IMR-90 (cell line): ENCODE measurements at regions not wholly inside any gene's neighbourhood (a gene's known extent, or its start where the extent isn't known, plus 50 kb on each side); places are given as distances from the start of the nearest gene placed in this dataset.

ENCODE experiments used
- ATAC-seq: fragments of 200-7000 bp; cut with Tn5 transposase; 2 replicates; pipeline ENCODE4 v1.9.1; 2020; ENCODE audit warnings: low read depth, mild to moderate bottlenecking, moderate library complexity
- BruUV-seq: library from RNA; stranded (reverse); fragments of 400-500 nt; replicated peaks from 2 replicates; lab custom pipeline; 2021; lab: Mats Ljungman, UMichigan
- CTCF ChIA-PET: fragments of 300-600 bp; formaldehyde crosslinking; extraction: SDS; loops from one replicate; lab custom pipeline; 2021; ENCODE audit warnings: antibody characterized with exemption; lab: Yijun Ruan, JAX
- POLR2A ChIA-PET: fragments of 300-600 bp; sonication (Branson Sonifier 250); formaldehyde crosslinking; loops from one replicate; lab custom pipeline; 2022; ENCODE audit warnings: antibody characterized with exemption; ENCODE audit not compliant: unreplicated experiment; lab: Charles Lee
- DNase-seq: peaks from one replicate; pipeline ENCODE4 v3.0.0; 2013
- H2AFZ ChIP-seq: replicated peaks from 2 replicates; pipeline ENCODE3; 2013; ENCODE audit warnings: low read length, mild to moderate bottlenecking; ENCODE audit not compliant: poor library complexity
- H2AK5ac ChIP-seq: 2 replicates; pipeline ENCODE4 v1.6.1; 2013; ENCODE audit warnings: low read depth, low read length, inconsistent platforms
- H2AK9ac ChIP-seq: replicated peaks from 2 replicates; pipeline ENCODE3; 2013; ENCODE audit warnings: mild to moderate bottlenecking, low read depth, low read length, moderate library complexity; ENCODE audit not compliant: poor library complexity
- H2BK120ac ChIP-seq: 2 replicates; pipeline ENCODE4 v1.6.1; 2013; ENCODE audit warnings: low read depth, low read length, inconsistent platforms
- H2BK15ac ChIP-seq: 3 replicates; pipeline ENCODE4 v1.6.1; 2013; ENCODE audit warnings: low read depth, low read length, inconsistent platforms
- H2BK20ac ChIP-seq: 2 replicates; pipeline ENCODE4 v1.6.1; 2013; ENCODE audit warnings: low read depth, mild to moderate bottlenecking, inconsistent platforms, low read length, moderate library complexity
- H2BK5ac ChIP-seq: 2 replicates; pipeline ENCODE4 v1.6.1; 2013; ENCODE audit warnings: mild to moderate bottlenecking, low read depth, low read length, inconsistent platforms; ENCODE audit not compliant: poor library complexity, severe bottlenecking
- H3K14ac ChIP-seq: replicated peaks from 2 replicates; pipeline ENCODE4 v1.6.1; 2013; ENCODE audit warnings: low read depth, low read length, inconsistent platforms
- H3K18ac ChIP-seq: 2 replicates; pipeline ENCODE4 v1.6.1; 2013; ENCODE audit warnings: low read depth, low read length, control low read depth
- H3K23ac ChIP-seq: 2 replicates; pipeline ENCODE4 v1.6.1; 2013; ENCODE audit warnings: low read depth, low read length, inconsistent platforms
- H3K27ac ChIP-seq: 2 replicates; pipeline ENCODE4 v1.5.1; 2013; ENCODE audit warnings: mild to moderate bottlenecking, control low read depth, low read length; ENCODE audit not compliant: insufficient read depth
- H3K27me3 ChIP-seq: 2 replicates; pipeline ENCODE4 v1.6.1; 2013; ENCODE audit warnings: low read length; ENCODE audit not compliant: control insufficient read depth, insufficient read depth
- H3K36me3 ChIP-seq: 2 replicates; pipeline ENCODE4 v1.6.1; 2013; ENCODE audit warnings: low read length, mixed read lengths; ENCODE audit not compliant: control insufficient read depth, insufficient read depth
- H3K4ac ChIP-seq: 2 replicates; pipeline ENCODE4 v1.6.1; 2013; ENCODE audit warnings: low read depth, low read length, inconsistent platforms
- H3K4me1 ChIP-seq: 2 replicates; pipeline ENCODE4 v1.6.1; 2013; ENCODE audit warnings: low read length, mixed read lengths; ENCODE audit not compliant: control insufficient read depth, insufficient read depth
- H3K4me2 ChIP-seq: 2 replicates; pipeline ENCODE4 v1.6.1; 2013; ENCODE audit warnings: low read depth, mild to moderate bottlenecking, control low read depth, low read length, moderate library complexity
- H3K4me3 ChIP-seq: 2 replicates; pipeline ENCODE4 v1.5.1; 2013; ENCODE audit warnings: low read depth, mild to moderate bottlenecking, control low read depth, low read length, moderate library complexity; ENCODE audit not compliant: insufficient read depth
- H3K56ac ChIP-seq: 2 replicates; pipeline ENCODE4 v1.6.1; 2013; ENCODE audit warnings: low read length, inconsistent platforms; ENCODE audit not compliant: insufficient read depth; ENCODE audit errors: extremely low read depth
- H3K79me1 ChIP-seq, 2 experiments: 2 replicates each; pipeline ENCODE4 v1.6.1; 2013; ENCODE audit warnings: low read length in 2 of 2, inconsistent platforms in 1 of 2, low read depth in 1 of 2
- H3K9ac ChIP-seq: 2 replicates; pipeline ENCODE4 v1.6.1; 2013; ENCODE audit warnings: low read depth, low read length, control low read depth
- H3K9me1 ChIP-seq: 2 replicates; pipeline ENCODE4 v1.6.1; 2013; ENCODE audit warnings: low read length, inconsistent platforms; ENCODE audit not compliant: insufficient read depth
- H3K9me3 ChIP-seq: 2 replicates; pipeline ENCODE4 v1.6.1; 2013; ENCODE audit warnings: low read length; ENCODE audit not compliant: control insufficient read depth, insufficient read depth
- H4K20me1 ChIP-seq: 2 replicates; pipeline ENCODE4 v1.6.1; 2013; ENCODE audit warnings: low read length, inconsistent platforms; ENCODE audit not compliant: insufficient read depth
- H4K5ac ChIP-seq: 2 replicates; pipeline ENCODE4 v1.6.1; 2013; ENCODE audit warnings: mild to moderate bottlenecking, low read depth, low read length, control low read depth
- H4K8ac ChIP-seq, 2 experiments: 2 replicates each; pipeline ENCODE4 v1.6.1; 2013; ENCODE audit warnings: low read depth in 2 of 2, low read length in 2 of 2, control low read depth in 1 of 2, inconsistent platforms in 1 of 2
- H4K91ac ChIP-seq: 2 replicates; pipeline ENCODE4 v1.6.1; 2013; ENCODE audit warnings: low read depth, low read length, inconsistent platforms; ENCODE audit not compliant: insufficient read depth
- BHLHE40 ChIP-seq: fragments of 150-350 bp; IDR thresholded peaks from 2 replicates; pipeline ENCODE4 v1.6.1; 2016; ENCODE audit warnings: mild to moderate bottlenecking, low read depth, low read length
- CEBPB ChIP-seq: IDR thresholded peaks from 2 replicates; pipeline ENCODE4 v1.6.1; 2012; ENCODE audit warnings: low read depth, low read length, improper control_type of control experiment
- CHD1 ChIP-seq: IDR thresholded peaks from 2 replicates; pipeline ENCODE4 v1.6.1; 2012; ENCODE audit warnings: low read depth, low read length, improper control_type of control experiment
- ELK1 ChIP-seq: fragments of 150-350 bp; IDR thresholded peaks from 2 replicates; pipeline ENCODE4 v1.6.1; 2016; ENCODE audit warnings: low read depth, mild to moderate bottlenecking, low read length, moderate library complexity, borderline replicate concordance
- FOS ChIP-seq: fragments of 150-350 bp; IDR thresholded peaks from 2 replicates; pipeline ENCODE4 v1.6.1; 2016; ENCODE audit warnings: low read depth, low read length
- MAFK ChIP-seq: IDR thresholded peaks from 2 replicates; pipeline ENCODE4 v1.6.1; 2012; ENCODE audit warnings: low read depth, low read length, improper control_type of control experiment
- MAZ ChIP-seq: IDR thresholded peaks from 2 replicates; pipeline ENCODE4 v1.6.1; 2012; ENCODE audit warnings: low read depth, mild to moderate bottlenecking, low read length, improper control_type of control experiment, moderate library complexity, borderline replicate concordance
- MXI1 ChIP-seq: IDR thresholded peaks from 2 replicates; pipeline ENCODE4 v1.6.1; 2012; ENCODE audit warnings: low read depth, mild to moderate bottlenecking, low read length, moderate library complexity, borderline replicate concordance
- NFE2L2 ChIP-seq: fragments of 150-350 bp; IDR thresholded peaks from 2 replicates; pipeline ENCODE4 v1.6.1; 2016; ENCODE audit warnings: low read depth, mild to moderate bottlenecking, low read length
- POLR2A ChIP-seq: IDR thresholded peaks from 2 replicates; pipeline ENCODE4 v1.6.1; 2012; ENCODE audit warnings: mild to moderate bottlenecking, low read depth, low read length
- RAD21 ChIP-seq: IDR thresholded peaks from 2 replicates; pipeline ENCODE4 v1.6.1; 2012; ENCODE audit warnings: low read length, improper control_type of control experiment
- RCOR1 ChIP-seq: IDR thresholded peaks from 2 replicates; pipeline ENCODE4 v1.6.1; 2012; ENCODE audit warnings: mild to moderate bottlenecking, low read length, improper control_type of control experiment; ENCODE audit not compliant: insufficient replicate concordance
- RFX5 ChIP-seq: IDR thresholded peaks from 2 replicates; pipeline ENCODE4 v1.8.0; 2012; ENCODE audit warnings: low read depth, mild to moderate bottlenecking, low read length, moderate library complexity
- SMC3 ChIP-seq: fragments of 150-350 bp; IDR thresholded peaks from 2 replicates; pipeline ENCODE4 v1.6.1; 2016; ENCODE audit warnings: low read depth, mild to moderate bottlenecking, antibody characterized with exemption, low read length, moderate library complexity
- USF2 ChIP-seq: fragments of 150-350 bp; IDR thresholded peaks from 2 replicates; pipeline ENCODE4 v1.6.1; 2017; ENCODE audit warnings: mild to moderate bottlenecking, antibody characterized with exemption, low read length, low read depth
- WGBS, 2 experiments: methylation state at CpG; one replicate each; pipeline versions ENCODE4 v1.1.5 to v1.1.7; 2013; ENCODE audit warnings: missing lambda C conversion rate in 2 of 2; ENCODE audit not compliant: insufficient read length in 1 of 2; ENCODE audit errors: extremely low coverage in 2 of 2; 5-methylcytosine and 5-hydroxymethylcytosine counted together
- dilution Hi-C: fragments of 300-500 bp; cut with HindIII; formaldehyde crosslinking; loops from one replicate; pipeline ENCODE4 v1.14.3; 2018; ENCODE audit warnings: low sequenced_read_pairs; ENCODE audit not compliant: unreplicated experiment
- in situ Hi-C: fragments of 300-500 bp; cut with MboI; formaldehyde crosslinking; loops from 3 replicates; pipeline ENCODE4 v1.14.3; 2019; ENCODE audit warnings: low sequenced_read_pairs, inconsistent platforms, mixed read lengths
- intact Hi-C: fragments of 100-400 bp; cut with micrococcal nuclease; formaldehyde crosslinking; loops from 2 replicates; pipeline ENCODE4 v1.10.0; 2022
- TF ChIP-seq, protein P1 (sequence below): conservative IDR thresholded peaks from 2 replicates; pipeline ENCODE4 v1.5.1; 2012; ENCODE audit warnings: mild to moderate bottlenecking, low read depth, low read length, improper control_type of control experiment

DNA sequence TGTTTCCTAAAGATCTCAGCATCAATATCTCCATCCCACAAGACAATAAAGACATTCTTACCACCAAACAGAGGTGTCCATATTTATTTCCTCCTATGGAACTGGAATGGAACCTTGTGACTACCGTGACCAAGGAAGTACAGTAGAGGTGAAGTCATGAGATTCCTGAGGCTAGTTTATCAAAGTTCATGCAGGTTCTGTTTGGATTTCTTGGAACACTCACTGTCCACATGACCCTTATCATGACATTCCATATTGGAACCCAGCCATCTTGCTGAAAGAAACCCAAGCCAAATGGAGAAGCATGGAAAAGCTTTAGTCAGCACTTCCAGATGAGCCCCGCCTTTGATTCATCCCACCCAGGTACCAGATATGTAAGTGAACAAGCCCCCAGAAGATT, 516.0 kb upstream of the POU3F3 start:
- H4K5ac ChIP-seq = no peak overlapping the region
- no peaks in the 10 kb centered on the region for H4K20me1 ChIP-seq
- no peaks in the 10 kb centered on the region for H3K4me1 ChIP-seq
- H4K91ac ChIP-seq = no peak overlapping the region
- DNase-seq (no peak), ATAC-seq (no peak)
- no peak overlapping the region for H2AFZ ChIP-seq
- H2BK20ac ChIP-seq = no peak overlapping the region
- H4K8ac ChIP-seq = no peak overlapping the region
- H3K9me1 ChIP-seq = no peaks in the 10 kb centered on the region
- peaks cover 8% of the 10 kb centered on the region; the same call in 1 of the 2 replicates for H3K9me3 ChIP-seq
- no peaks in the 10 kb centered on the region for H3K79me1 ChIP-seq
- H3K36me3 ChIP-seq = no peaks in the 10 kb centered on the region
- no peak overlapping the region for H3K56ac ChIP-seq
- intact Hi-C loops (no loop called here), dilution Hi-C loops (no loop called here), in situ Hi-C loops (no loop called here)
- H3K9ac ChIP-seq = no peak overlapping the region
- no peak overlapping the region for H3K4me2 ChIP-seq
- no peak for TF ChIP-seq MAZ
- no peak for TF ChIP-seq FOS
- no peak for TF ChIP-seq SMC3
- TF ChIP-seq BHLHE40 = no peak
- TF ChIP-seq RAD21 = no peak
- no peak for TF ChIP-seq CHD1
- TF ChIP-seq, protein P1, sequence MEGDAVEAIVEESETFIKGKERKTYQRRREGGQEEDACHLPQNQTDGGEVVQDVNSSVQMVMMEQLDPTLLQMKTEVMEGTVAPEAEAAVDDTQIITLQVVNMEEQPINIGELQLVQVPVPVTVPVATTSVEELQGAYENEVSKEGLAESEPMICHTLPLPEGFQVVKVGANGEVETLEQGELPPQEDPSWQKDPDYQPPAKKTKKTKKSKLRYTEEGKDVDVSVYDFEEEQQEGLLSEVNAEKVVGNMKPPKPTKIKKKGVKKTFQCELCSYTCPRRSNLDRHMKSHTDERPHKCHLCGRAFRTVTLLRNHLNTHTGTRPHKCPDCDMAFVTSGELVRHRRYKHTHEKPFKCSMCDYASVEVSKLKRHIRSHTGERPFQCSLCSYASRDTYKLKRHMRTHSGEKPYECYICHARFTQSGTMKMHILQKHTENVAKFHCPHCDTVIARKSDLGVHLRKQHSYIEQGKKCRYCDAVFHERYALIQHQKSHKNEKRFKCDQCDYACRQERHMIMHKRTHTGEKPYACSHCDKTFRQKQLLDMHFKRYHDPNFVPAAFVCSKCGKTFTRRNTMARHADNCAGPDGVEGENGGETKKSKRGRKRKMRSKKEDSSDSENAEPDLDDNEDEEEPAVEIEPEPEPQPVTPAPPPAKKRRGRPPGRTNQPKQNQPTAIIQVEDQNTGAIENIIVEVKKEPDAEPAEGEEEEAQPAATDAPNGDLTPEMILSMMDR = no peak
- no peak for TF ChIP-seq MAFK
- TF ChIP-seq MXI1 = no peak
- TF ChIP-seq ELK1 = no peak
- TF ChIP-seq POLR2A = no peak
- no peak for TF ChIP-seq USF2
- TF ChIP-seq CEBPB = no peak
- no peak for TF ChIP-seq RFX5
- TF ChIP-seq RCOR1 = no peak
- TF ChIP-seq NFE2L2 = no peak
- no peaks in the 10 kb centered on the region for H3K27me3 ChIP-seq
- no peak overlapping the region for H2AK5ac ChIP-seq
- no TSS peak for BruUV-seq
- H2BK5ac ChIP-seq = no peak overlapping the region
- H2BK120ac ChIP-seq = no peak overlapping the region
- H3K14ac ChIP-seq = no peak overlapping the region
- no peak overlapping the region for H3K4me3 ChIP-seq
- CTCF ChIA-PET = no interaction called here
- no CpG with 5 or more reads among the region's 2 CpGs for WGBS, 2 experiments
- H3K4ac ChIP-seq = no peak overlapping the region
- no peak overlapping the region for H3K23ac ChIP-seq
- H3K27ac ChIP-seq = no peak overlapping the region
- H3K18ac ChIP-seq = no peak overlapping the region
- H2AK9ac ChIP-seq = no peak overlapping the region
- H2BK15ac ChIP-seq = no peak overlapping the region
- POLR2A ChIA-PET = no interaction called here
